Liver (tissue), 8 donors: ENCODE measurements at regions not wholly inside any gene's neighbourhood (a gene's known extent, or its start where the extent isn't known, plus 50 kb on each side); places are given as distances from the start of the nearest gene placed in this dataset.
A peak's percentile ranks its signal among the peaks of the same experiment; 100 is the strongest.

ENCODE experiments used
- DNase-seq: peaks from one replicate; pipeline ENCODE4 v3.0.0-alpha.2; 2017; ENCODE audit warnings: low spot score
- H3K27ac ChIP-seq, 2 donors: one replicate each; pipeline ENCODE4 v1.7.0; 2013; ENCODE audit warnings: inconsistent platforms in 2 of 2, low read length in 2 of 2, control low read depth in 1 of 2, low read depth in 1 of 2, mild to moderate bottlenecking in 1 of 2
- H3K27me3 ChIP-seq, 4 donors: one replicate each; pipeline versions ENCODE4 v1.6.1 to v1.7.0; 2013; ENCODE audit warnings: low read length in 3 of 4, inconsistent platforms in 1 of 4, mild to moderate bottlenecking in 1 of 4, moderate library complexity in 1 of 4; ENCODE audit not compliant: control insufficient read depth in 4 of 4, insufficient read depth in 4 of 4
- H3K36me3 ChIP-seq, 4 donors: one replicate each; pipeline versions ENCODE4 v1.6.1 to v1.7.0; 2013; ENCODE audit warnings: low read length in 3 of 4, mild to moderate bottlenecking in 3 of 4, low read depth in 1 of 4, moderate library complexity in 1 of 4; ENCODE audit not compliant: control insufficient read depth in 4 of 4, insufficient read depth in 3 of 4
- H3K4me1 ChIP-seq, 4 donors: one replicate each; pipeline versions ENCODE4 v1.6.1 to v1.7.0; 2013; ENCODE audit warnings: low read length in 3 of 4, mild to moderate bottlenecking in 3 of 4, moderate library complexity in 1 of 4; ENCODE audit not compliant: control insufficient read depth in 4 of 4, insufficient read depth in 4 of 4
- H3K4me3 ChIP-seq, 3 donors: one replicate each; pipeline versions ENCODE4 v1.6.1 to v1.7.0; 2013; ENCODE audit warnings: low read length in 3 of 3, control low read depth in 1 of 3, low read depth in 1 of 3, mild to moderate bottlenecking in 1 of 3
- H3K9ac ChIP-seq, 2 donors: one replicate each; pipeline ENCODE4 v1.7.0; 2013; ENCODE audit warnings: low read length in 2 of 2, mild to moderate bottlenecking in 2 of 2, moderate library complexity in 2 of 2, control low read depth in 1 of 2, low read depth in 1 of 2
- H3K9me3 ChIP-seq, 4 donors: one replicate each; pipeline versions ENCODE4 v1.6.1 to v1.7.0; 2013; ENCODE audit warnings: low read length in 3 of 4; ENCODE audit not compliant: control insufficient read depth in 4 of 4
- GABPA ChIP-seq, 2 donors: IDR thresholded peaks in 1 of 2; conservative IDR thresholded peaks in 1 of 2; 2 replicates each; pipeline ENCODE4 v1.6.1; 2016; ENCODE audit warnings: antibody characterized with exemption in 2 of 2, mild to moderate bottlenecking in 1 of 2, moderate library complexity in 1 of 2
- HNF4G ChIP-seq: IDR thresholded peaks from 2 replicates; pipeline ENCODE4 v1.6.1; 2016; ENCODE audit warnings: antibody characterized with exemption
- JUND ChIP-seq, 2 donors: IDR thresholded peaks; 2 replicates each; pipeline ENCODE4 v1.6.1; 2016; ENCODE audit warnings: antibody characterized with exemption in 2 of 2
- NR2F2 ChIP-seq: IDR thresholded peaks from 2 replicates; pipeline ENCODE4 v1.6.1; 2016; ENCODE audit warnings: antibody characterized with exemption
- REST ChIP-seq: IDR thresholded peaks from 2 replicates; pipeline ENCODE4 v1.6.1; 2016; ENCODE audit warnings: antibody characterized with exemption, mild to moderate bottlenecking
- YY1 ChIP-seq: IDR thresholded peaks from 2 replicates; pipeline ENCODE4 v1.6.1; 2016; ENCODE audit warnings: antibody characterized with exemption, mild to moderate bottlenecking
- WGBS: extraction: QIAGEN DNeasy Blood & Tissue Kit; methylation state at CpG from one replicate; pipeline ENCODE4 v1.1.7; 2013; 5-methylcytosine and 5-hydroxymethylcytosine counted together
- TF ChIP-seq, protein P1 (sequence below): fragments of 150-350 bp; IDR thresholded peaks from 2 replicates; pipeline ENCODE4 v1.5.1; 2017; ENCODE audit warnings: improper control_type of control experiment, low read depth, low read length; ENCODE audit not compliant: missing input control
- TF ChIP-seq, protein P2 (sequence below): IDR thresholded peaks from 2 replicates; pipeline ENCODE4 v1.6.1; 2016; ENCODE audit warnings: antibody characterized with exemption
- donor health status: healthy.
- donor health status: healthy.
- donor health status: healthy.
- donor health status: healthy.
- donor health status: healthy.

DNA sequence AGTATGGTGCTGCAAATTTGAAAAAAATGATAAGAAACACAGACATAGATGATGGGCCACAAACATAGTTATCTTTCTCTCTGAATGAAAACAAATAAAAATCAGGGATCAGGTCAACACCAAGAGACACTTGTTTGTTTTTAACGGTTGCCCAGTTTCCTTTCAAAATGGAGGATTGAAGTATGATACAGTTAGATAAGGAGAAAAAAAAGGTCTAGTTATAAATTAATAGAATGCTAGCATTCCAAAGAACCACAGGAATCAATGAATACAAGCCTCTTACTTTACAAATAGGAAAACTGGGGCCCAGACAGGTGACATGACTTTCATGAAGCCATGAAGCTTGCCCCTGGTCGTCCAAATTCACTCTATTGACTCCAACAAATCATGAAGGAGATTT, 305.1 kb downstream of the ZNF621 start:
- Histone ChIP-seq H3K27ac (no peak overlapping the region), H3K4me3 (no peak overlapping the region), H3K9ac (no peak overlapping the region), H3K36me3 (no peaks in the 10 kb centered on the region), H3K4me1 (peaks cover 0 to 4% (median 1%) of the 10 kb centered on the region in 4 donors), H3K27me3 (no peaks in the 10 kb centered on the region), H3K9me3 (no peaks in the 10 kb centered on the region)
- TF ChIP-seq JUND (IDR thresholded peaks at IDR 0.05) (no peak), YY1 (peak; percentile 69), NR2F2 (no peak), GABPA (IDR thresholded peaks at IDR 0.05 in 1 of 2, conservative IDR thresholded peaks at IDR 0.05 in 1 of 2) (no peak)
- TF ChIP-seq, protein P1, sequence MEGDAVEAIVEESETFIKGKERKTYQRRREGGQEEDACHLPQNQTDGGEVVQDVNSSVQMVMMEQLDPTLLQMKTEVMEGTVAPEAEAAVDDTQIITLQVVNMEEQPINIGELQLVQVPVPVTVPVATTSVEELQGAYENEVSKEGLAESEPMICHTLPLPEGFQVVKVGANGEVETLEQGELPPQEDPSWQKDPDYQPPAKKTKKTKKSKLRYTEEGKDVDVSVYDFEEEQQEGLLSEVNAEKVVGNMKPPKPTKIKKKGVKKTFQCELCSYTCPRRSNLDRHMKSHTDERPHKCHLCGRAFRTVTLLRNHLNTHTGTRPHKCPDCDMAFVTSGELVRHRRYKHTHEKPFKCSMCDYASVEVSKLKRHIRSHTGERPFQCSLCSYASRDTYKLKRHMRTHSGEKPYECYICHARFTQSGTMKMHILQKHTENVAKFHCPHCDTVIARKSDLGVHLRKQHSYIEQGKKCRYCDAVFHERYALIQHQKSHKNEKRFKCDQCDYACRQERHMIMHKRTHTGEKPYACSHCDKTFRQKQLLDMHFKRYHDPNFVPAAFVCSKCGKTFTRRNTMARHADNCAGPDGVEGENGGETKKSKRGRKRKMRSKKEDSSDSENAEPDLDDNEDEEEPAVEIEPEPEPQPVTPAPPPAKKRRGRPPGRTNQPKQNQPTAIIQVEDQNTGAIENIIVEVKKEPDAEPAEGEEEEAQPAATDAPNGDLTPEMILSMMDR: no peak
- TF ChIP-seq, protein P2, sequence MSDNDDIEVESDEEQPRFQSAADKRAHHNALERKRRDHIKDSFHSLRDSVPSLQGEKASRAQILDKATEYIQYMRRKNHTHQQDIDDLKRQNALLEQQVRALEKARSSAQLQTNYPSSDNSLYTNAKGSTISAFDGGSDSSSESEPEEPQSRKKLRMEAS: no peak
- 24% methylated on average over 2 of the region's 2 CpGs for WGBS
- no peak for DNase-seq

GRCh38 chr3:40837300-40837699, 312.5 kb downstream of the ZNF621 start:
- Histone ChIP-seq H3K9me3 (no peaks in the 10 kb centered on the region), H3K4me1 (no peaks in the 10 kb centered on the region), H3K27me3 (no peaks in the 10 kb centered on the region), H3K27ac (no peak overlapping the region), H3K4me3 (no peak overlapping the region), H3K9ac (no peak overlapping the region), H3K36me3 (no peaks in the 10 kb centered on the region)
- no peak for DNase-seq
- 95% methylated on average over 2 of the region's 2 CpGs for WGBS
- TF ChIP-seq REST: no peak

DNA sequence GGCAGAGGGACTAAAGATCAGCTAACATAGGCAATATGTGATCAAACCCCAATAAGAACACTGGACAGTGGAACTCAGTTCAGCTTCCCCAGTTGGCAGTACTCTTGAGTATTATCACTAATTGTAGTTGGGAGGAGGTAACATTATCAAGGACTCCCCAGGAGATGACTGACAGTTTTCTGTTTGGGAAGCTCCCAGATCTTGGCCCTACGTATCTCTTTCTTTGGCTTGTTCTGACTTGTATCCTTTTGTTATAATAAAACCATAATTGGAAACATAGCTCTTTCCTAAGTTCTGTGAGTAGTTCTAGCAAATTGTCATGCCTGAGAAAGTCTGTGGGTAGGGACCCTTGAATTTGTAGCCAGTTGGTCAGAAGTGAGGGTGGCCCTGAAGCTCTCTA, 316.4 kb downstream of the ZNF621 start:
- DNase-seq: no peak
- Histone ChIP-seq H3K4me3 (no peak overlapping the region), H3K4me1 (no peaks in the 10 kb centered on the region), H3K9ac (no peak overlapping the region), H3K27me3 (no peaks in the 10 kb centered on the region), H3K9me3 (no peaks in the 10 kb centered on the region), H3K36me3 (no peaks in the 10 kb centered on the region), H3K27ac (no peak overlapping the region)
- 97% methylated on average over 1 of the region's 1 CpG for WGBS
- TF ChIP-seq NR2F2: no peak
- no peak for TF ChIP-seq HNF4G
- TF ChIP-seq REST: no peak
